NCI-H1694 (cell line): ENCODE measurements at regions not wholly inside any gene's neighbourhood (a gene's known extent, or its start where the extent isn't known, plus 50 kb on each side); places are given as distances from the start of the nearest gene placed in this dataset.

Experiments used
- DNase-seq: peaks from one replicate; lab custom pipeline; 2025; lab: John Stamatoyannopoulos, UW

- DNase-seq: no peak
Measured at GRCh38 chr2:23198316-23199114, 186.5 kb upstream of the KLHL29 start.

- peak; percentile 24 for DNase-seq
Measured at GRCh38 chr2:23199115-23199918, 185.7 kb upstream of the KLHL29 start.

- no peak for DNase-seq
Measured at GRCh38 chr2:23200068-23200786, 184.8 kb upstream of the KLHL29 start.

- no peak for DNase-seq
Measured at GRCh38 chr2:23200787-23201114, 184.2 kb upstream of the KLHL29 start.

GRCh38 chr2:23203383-23203782 lies 181.6 kb upstream of the KLHL29 start:
- no peak for DNase-seq

- no peak for DNase-seq
Measured at GRCh38 chr2:23204685-23205242, 180.2 kb upstream of the KLHL29 start.

GRCh38 chr2:23206650-23207049 lies 178.3 kb upstream of the KLHL29 start:
- DNase-seq: no peak

- no peak for DNase-seq
Measured at GRCh38 chr2:23207871-23208270, 177.1 kb upstream of the KLHL29 start.

GRCh38 chr2:23208339-23208738 lies 176.6 kb upstream of the KLHL29 start:
- no peak for DNase-seq

GRCh38 chr2:23209059-23209458 lies 175.9 kb upstream of the KLHL29 start:
- no peak for DNase-seq

- DNase-seq: no peak
Measured at GRCh38 chr2:23211987-23212583, 172.9 kb upstream of the KLHL29 start.

GRCh38 chr2:23213196-23213595 lies 171.8 kb upstream of the KLHL29 start:
- DNase-seq: no peak

GRCh38 chr2:23215016-23215415 lies 170.0 kb upstream of the KLHL29 start:
- no peak for DNase-seq

GRCh38 chr2:23219666-23220065 lies 165.3 kb upstream of the KLHL29 start:
- DNase-seq: no peak

- DNase-seq: no peak
Measured at GRCh38 chr2:23220513-23221094, 164.4 kb upstream of the KLHL29 start.

GRCh38 chr2:23221236-23221635 lies 163.7 kb upstream of the KLHL29 start:
- DNase-seq: no peak

GRCh38 chr2:23221901-23222300 lies 163.1 kb upstream of the KLHL29 start:
- DNase-seq: no peak

- DNase-seq: no peak
Measured at GRCh38 chr2:23230885-23231284, 154.1 kb upstream of the KLHL29 start.

- DNase-seq: no peak
Measured at GRCh38 chr2:23231865-23232264, 153.1 kb upstream of the KLHL29 start.

GRCh38 chr2:23235292-23235691 lies 149.7 kb upstream of the KLHL29 start:
- DNase-seq: no peak

GRCh38 chr2:23235736-23236135 lies 149.2 kb upstream of the KLHL29 start:
- DNase-seq: no peak

- DNase-seq: no peak
Measured at GRCh38 chr2:23237147-23237546, 147.8 kb upstream of the KLHL29 start.
